ENCODE measurements at regions not wholly inside any gene's neighbourhood (a gene's known extent, or its start where the extent isn't known, plus 50 kb on each side); places are given as distances from the start of the nearest gene placed in this dataset.
"Not testable (repeated sequence)": the region's sequence is repeated elsewhere in the genome, so short reads cannot be mapped to it uniquely, and the experiment has no call there.

DNA sequence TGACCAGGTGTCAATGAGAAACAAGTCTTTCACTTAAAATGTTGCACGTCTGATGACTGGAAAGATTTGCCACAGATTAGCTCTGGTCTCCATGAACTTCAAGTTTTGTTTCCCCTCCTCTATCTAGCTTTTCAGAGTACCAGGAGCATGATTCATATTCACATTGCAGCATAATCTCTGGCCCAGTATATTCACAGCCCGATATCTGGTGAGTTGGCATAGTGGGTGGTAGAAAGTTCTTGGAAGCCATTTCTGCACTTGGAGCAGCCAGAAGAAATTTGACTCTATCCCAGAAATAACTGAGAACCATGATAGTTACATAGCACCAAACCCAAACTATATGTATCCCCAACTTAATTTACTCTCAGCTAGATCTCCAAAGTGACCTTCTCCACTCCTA lies 503.9 kb downstream of the PID1 start:
- TF ChIP-seq CTCF (IDR thresholded peaks at IDR 0.05; ENCODE audit: low read depth, low read length) = no peak
- DNase-seq (ENCODE audit: extremely low read depth, low read depth) = no peak

- DNase-seq (ENCODE audit: extremely low read depth, low read depth) = no peak
- TF ChIP-seq CTCF (IDR thresholded peaks at IDR 0.05; ENCODE audit: low read depth, low read length) = no peak
Observed at GRCh38 chr2:228763379-228763981, 507.6 kb downstream of the PID1 start.

GRCh38 chr2:228762565-228762964 lies 508.5 kb downstream of the PID1 start:
- no peak for DNase-seq (ENCODE audit: extremely low read depth, low read depth)
- no peak for TF ChIP-seq CTCF (IDR thresholded peaks at IDR 0.05; ENCODE audit: low read depth, low read length)

GRCh38 chr2:228755661-228756060 lies 515.4 kb downstream of the PID1 start:
- not testable (repeated sequence) for DNase-seq (ENCODE audit: extremely low read depth, low read depth)

- no peak for TF ChIP-seq CTCF (IDR thresholded peaks at IDR 0.05; ENCODE audit: low read depth, low read length)
- DNase-seq (ENCODE audit: extremely low read depth, low read depth) = no peak
Observed at GRCh38 chr2:228747483-228747882, 523.6 kb downstream of the PID1 start.

GRCh38 chr2:228738671-228739380 lies 532.3 kb downstream of the PID1 start:
- TF ChIP-seq CTCF (IDR thresholded peaks at IDR 0.05; ENCODE audit: low read depth, low read length) = no peak
- no peak for DNase-seq (ENCODE audit: extremely low read depth, low read depth)

GRCh38 chr2:228735697-228736096 lies 535.4 kb downstream of the PID1 start:
- no peak for DNase-seq (ENCODE audit: extremely low read depth, low read depth)
- TF ChIP-seq CTCF (IDR thresholded peaks at IDR 0.05; ENCODE audit: low read depth, low read length) = no peak

DNA sequence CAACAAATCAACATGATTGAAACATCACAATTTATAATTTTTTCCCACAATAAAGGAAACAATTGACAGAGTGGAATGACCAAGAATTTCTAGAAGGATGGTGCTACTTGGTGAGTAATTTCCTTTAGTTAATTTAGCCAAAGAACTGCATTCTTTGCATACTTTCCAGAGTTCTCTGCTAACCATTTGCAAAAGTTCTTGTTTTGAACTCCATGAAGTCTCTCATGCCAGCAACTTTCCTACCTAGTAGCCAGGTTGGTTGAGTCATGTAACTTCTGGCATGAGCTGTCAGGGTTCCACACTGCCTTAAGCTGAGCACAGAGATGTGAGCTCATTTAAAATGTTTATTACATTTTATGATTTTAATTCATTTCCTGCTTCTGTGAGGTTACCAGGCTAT lies 539.6 kb downstream of the PID1 start:
- DNase-seq (ENCODE audit: extremely low read depth, low read depth) = peak; percentile 12
- no peak for TF ChIP-seq CTCF (IDR thresholded peaks at IDR 0.05; ENCODE audit: low read depth, low read length)
